Caco-2 (cell line): ENCODE measurements at regions not wholly inside any gene's neighbourhood (a gene's known extent, or its start where the extent isn't known, plus 50 kb on each side); places are given as distances from the start of the nearest gene placed in this dataset.

Experiments used
- BruUV-seq: library from RNA; stranded (reverse); fragments of 400-500 nt; replicated peaks from 2 replicates; lab custom pipeline; 2021; lab: Mats Ljungman, UMichigan
- CTCF ChIA-PET: fragments of 300-600 bp; sonication (Branson Sonifier 250); formaldehyde crosslinking; loops from one replicate; lab custom pipeline; 2022; ENCODE audit warnings: antibody characterized with exemption; lab: Charles Lee
- POLR2A ChIA-PET: fragments of 300-600 bp; sonication (Branson Sonifier 250); formaldehyde crosslinking; loops from one replicate; lab custom pipeline; 2022; ENCODE audit warnings: antibody characterized with exemption; lab: Charles Lee
- DNase-seq, 2 experiments: peaks; one replicate each; pipeline versions ENCODE4 v3.0.0 to v3.0.0-alpha.2; 2020 to 2022
- H3K27me3 ChIP-seq: replicated peaks from 2 replicates; pipeline ENCODE4 v1.6.0; 2011; ENCODE audit warnings: low read length; ENCODE audit not compliant: control insufficient read depth, insufficient read depth
- H3K36me3 ChIP-seq: 2 replicates; pipeline ENCODE4 v1.5.1; 2011; ENCODE audit warnings: low read length; ENCODE audit not compliant: control insufficient read depth, insufficient read depth
- H3K4me1 ChIP-seq: fragments of 250-450 bp; sonication (Bioruptor Pico); 2 replicates; pipeline ENCODE4 v1.5.1; 2020; ENCODE audit warnings: mild to moderate bottlenecking
- H3K4me3 ChIP-seq: 2 replicates; pipeline ENCODE4 v1.5.1; 2011; ENCODE audit warnings: low read depth, mild to moderate bottlenecking, control low read depth, low read length
- H3K9me3 ChIP-seq: fragments of 250-450 bp; sonication (Bioruptor Pico); 2 replicates; pipeline ENCODE4 v1.5.1; 2020; ENCODE audit warnings: mild to moderate bottlenecking, moderate library complexity
- H3K27ac Mint-ChIP-seq: one replicate; pipeline ENCODE4 v1.8.0; 2022; ENCODE audit warnings: mixed read lengths; ENCODE audit not compliant: unreplicated experiment
- H3K27me3 Mint-ChIP-seq: one replicate; pipeline ENCODE4 v1.8.0; 2022; ENCODE audit warnings: mixed read lengths; ENCODE audit not compliant: insufficient read depth, unreplicated experiment
- H3K36me3 Mint-ChIP-seq: one replicate; pipeline ENCODE4 v1.8.0; 2022; ENCODE audit warnings: mild to moderate bottlenecking, mixed read lengths; ENCODE audit not compliant: insufficient read depth, unreplicated experiment
- H3K4me1 Mint-ChIP-seq: one replicate; pipeline ENCODE4 v1.8.0; 2022; ENCODE audit warnings: low read depth, mixed read lengths; ENCODE audit not compliant: unreplicated experiment
- H3K4me3 Mint-ChIP-seq: one replicate; pipeline ENCODE4 v1.8.0; 2022; ENCODE audit warnings: mild to moderate bottlenecking, moderate library complexity, mixed read lengths; ENCODE audit not compliant: unreplicated experiment
- H3K9me3 Mint-ChIP-seq: one replicate; pipeline ENCODE4 v1.8.0; 2022; ENCODE audit warnings: mixed read lengths; ENCODE audit not compliant: unreplicated experiment
- intact Hi-C: fragments of 100-400 bp; cut with micrococcal nuclease; formaldehyde crosslinking; loops from one replicate; pipeline ENCODE4 v1.10.0; 2022; ENCODE audit not compliant: unreplicated experiment
- TF ChIP-seq, protein P1 (sequence below), 2 experiments: fragments of 200-600 bp in 1 of 2; IDR thresholded peaks; 1 replicate in 1 of 2; 2 replicates in 1 of 2; pipeline versions ENCODE4 v1.5.1 to v1.8.0; 2011 to 2022; ENCODE audit warnings: antibody characterized with exemption in 1 of 2, control low read depth in 1 of 2, inconsistent platforms in 1 of 2, low read depth in 1 of 2, low read length in 1 of 2, mild to moderate bottlenecking in 1 of 2, moderate library complexity in 1 of 2; ENCODE audit not compliant: insufficient read depth in 1 of 2, severe bottlenecking in 1 of 2, unreplicated experiment in 1 of 2

- ChIA-PET CTCF (no interaction called here), POLR2A (no interaction called here)
- Histone ChIP-seq H3K27me3 (no peaks in the 10 kb centered on the region), H3K9me3 (no peaks in the 10 kb centered on the region), H3K36me3 (no peaks in the 10 kb centered on the region), H3K4me1 (no peaks in the 10 kb centered on the region), H3K4me3 (no peak overlapping the region)
- intact Hi-C loops: no loop called here
- TF ChIP-seq, protein P1, sequence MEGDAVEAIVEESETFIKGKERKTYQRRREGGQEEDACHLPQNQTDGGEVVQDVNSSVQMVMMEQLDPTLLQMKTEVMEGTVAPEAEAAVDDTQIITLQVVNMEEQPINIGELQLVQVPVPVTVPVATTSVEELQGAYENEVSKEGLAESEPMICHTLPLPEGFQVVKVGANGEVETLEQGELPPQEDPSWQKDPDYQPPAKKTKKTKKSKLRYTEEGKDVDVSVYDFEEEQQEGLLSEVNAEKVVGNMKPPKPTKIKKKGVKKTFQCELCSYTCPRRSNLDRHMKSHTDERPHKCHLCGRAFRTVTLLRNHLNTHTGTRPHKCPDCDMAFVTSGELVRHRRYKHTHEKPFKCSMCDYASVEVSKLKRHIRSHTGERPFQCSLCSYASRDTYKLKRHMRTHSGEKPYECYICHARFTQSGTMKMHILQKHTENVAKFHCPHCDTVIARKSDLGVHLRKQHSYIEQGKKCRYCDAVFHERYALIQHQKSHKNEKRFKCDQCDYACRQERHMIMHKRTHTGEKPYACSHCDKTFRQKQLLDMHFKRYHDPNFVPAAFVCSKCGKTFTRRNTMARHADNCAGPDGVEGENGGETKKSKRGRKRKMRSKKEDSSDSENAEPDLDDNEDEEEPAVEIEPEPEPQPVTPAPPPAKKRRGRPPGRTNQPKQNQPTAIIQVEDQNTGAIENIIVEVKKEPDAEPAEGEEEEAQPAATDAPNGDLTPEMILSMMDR (IDR thresholded peaks at IDR 0.05; ENCODE audit: insufficient read depth in 1 of 2, low read depth in 1 of 2, low read length in 1 of 2, severe bottlenecking in 1 of 2, unreplicated experiment in 1 of 2): no peak
- no peak for DNase-seq
- BruUV-seq: no TSS peak
- no peak overlapping the region for H3K4me3 Mint-ChIP-seq
- H3K27me3 Mint-ChIP-seq: peaks cover 3% of the 10 kb centered on the region
- H3K36me3 Mint-ChIP-seq: no peaks in the 10 kb centered on the region
- no peaks in the 10 kb centered on the region for H3K9me3 Mint-ChIP-seq
- no peaks in the 10 kb centered on the region for H3K4me1 Mint-ChIP-seq
- no peak overlapping the region for H3K27ac Mint-ChIP-seq
These were observed 339.1 kb downstream of the FRK start for GRCh38 chr6:115721564-115721963.

- no TSS peak for BruUV-seq
- POLR2A ChIA-PET: no interaction called here
- Mint-ChIP-seq H3K9me3 (no peaks in the 10 kb centered on the region), H3K36me3 (no peaks in the 10 kb centered on the region), H3K27ac (no peak overlapping the region), H3K27me3 (peaks cover 3% of the 10 kb centered on the region), H3K4me3 (no peak overlapping the region), H3K4me1 (no peaks in the 10 kb centered on the region)
- TF ChIP-seq, protein P1 (IDR thresholded peaks at IDR 0.05; ENCODE audit: insufficient read depth in 1 of 2, low read depth in 1 of 2, low read length in 1 of 2, severe bottlenecking in 1 of 2, unreplicated experiment in 1 of 2): no peak
- no peak for DNase-seq
- Histone ChIP-seq H3K9me3 (no peaks in the 10 kb centered on the region), H3K4me1 (no peaks in the 10 kb centered on the region), H3K27me3 (no peaks in the 10 kb centered on the region), H3K4me3 (no peak overlapping the region), H3K36me3 (no peaks in the 10 kb centered on the region)
- CTCF ChIA-PET: no interaction called here
- intact Hi-C loops: no loop called here
These were observed 339.8 kb downstream of the FRK start for GRCh38 chr6:115720900-115721299.

DNA sequence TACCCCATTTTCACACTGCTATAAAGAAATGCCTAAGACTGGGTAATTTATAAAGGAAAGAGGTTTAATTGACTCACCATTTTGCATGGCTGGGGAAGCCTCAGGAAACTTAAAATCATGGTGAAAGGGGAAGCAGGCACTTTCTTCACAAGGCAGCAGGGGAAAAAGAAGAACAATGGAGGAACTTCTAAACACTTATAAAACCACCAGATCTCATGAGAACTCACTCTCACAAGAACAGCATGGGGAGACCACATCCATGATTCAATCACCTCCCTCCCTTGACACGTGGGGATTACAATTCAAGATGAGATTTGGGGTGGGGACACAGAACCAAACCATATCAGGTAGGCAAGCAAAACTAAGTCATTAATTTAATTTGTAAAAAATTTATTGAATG is 343.2 kb downstream of the FRK start:
- intact Hi-C loops: no loop called here
- Histone ChIP-seq H3K27me3 (no peaks in the 10 kb centered on the region), H3K4me1 (no peaks in the 10 kb centered on the region), H3K9me3 (no peaks in the 10 kb centered on the region), H3K4me3 (no peak overlapping the region), H3K36me3 (no peaks in the 10 kb centered on the region)
- DNase-seq: no peak
- Mint-ChIP-seq H3K4me3 (no peak overlapping the region), H3K9me3 (no peaks in the 10 kb centered on the region), H3K36me3 (no peaks in the 10 kb centered on the region), H3K4me1 (no peaks in the 10 kb centered on the region), H3K27me3 (peaks cover 6% of the 10 kb centered on the region), H3K27ac (no peak overlapping the region)
- BruUV-seq: no TSS peak
- ChIA-PET POLR2A (no interaction called here), CTCF (no interaction called here)
- TF ChIP-seq, protein P1 (IDR thresholded peaks at IDR 0.05; ENCODE audit: insufficient read depth in 1 of 2, low read depth in 1 of 2, low read length in 1 of 2, severe bottlenecking in 1 of 2, unreplicated experiment in 1 of 2): no peak
